H9 (cell line): ENCODE measurements at regions not wholly inside any gene's neighbourhood (a gene's known extent, or its start where the extent isn't known, plus 50 kb on each side); places are given as distances from the start of the nearest gene placed in this dataset.

Source experiments
- DNase-seq: peaks from one replicate; pipeline ENCODE4 v3.0.0-alpha.2; 2017
- H2AFZ ChIP-seq: one replicate; pipeline ENCODE4 v1.6.1; 2013; ENCODE audit warnings: mild to moderate bottlenecking, low read length, control low read depth, moderate library complexity
- H2AK5ac ChIP-seq: 2 replicates; pipeline ENCODE4 v1.6.1; 2013; ENCODE audit warnings: low read length, control low read depth, mixed read lengths; ENCODE audit not compliant: insufficient read length
- H2BK120ac ChIP-seq: one replicate; pipeline ENCODE4 v1.6.1; 2013; ENCODE audit warnings: low read depth, mild to moderate bottlenecking, low read length, control low read depth, inconsistent platforms; ENCODE audit not compliant: poor library complexity, severe bottlenecking
- H2BK12ac ChIP-seq: 2 replicates; pipeline ENCODE4 v1.6.1; 2013; ENCODE audit warnings: low read length, control low read depth, mixed read lengths, low read depth; ENCODE audit not compliant: insufficient read length
- H2BK15ac ChIP-seq: 2 replicates; pipeline ENCODE4 v1.6.1; 2013; ENCODE audit warnings: low read depth, low read length, control low read depth
- H2BK20ac ChIP-seq: one replicate; pipeline ENCODE4 v1.6.1; 2013; ENCODE audit warnings: low read depth, mild to moderate bottlenecking, low read length, control low read depth, inconsistent platforms; ENCODE audit not compliant: poor library complexity, severe bottlenecking
- H2BK5ac ChIP-seq: 2 replicates; pipeline ENCODE4 v1.6.1; 2013; ENCODE audit warnings: low read length, control low read depth, mixed read lengths; ENCODE audit not compliant: insufficient read length
- H3K14ac ChIP-seq: 2 replicates; pipeline ENCODE4 v1.6.1; 2013; ENCODE audit warnings: low read length, control low read depth; ENCODE audit not compliant: insufficient read depth
- H3K18ac ChIP-seq: 2 replicates; pipeline ENCODE4 v1.6.1; 2013; ENCODE audit warnings: low read depth, mild to moderate bottlenecking, mixed read lengths, low read length, control low read depth; ENCODE audit not compliant: insufficient read length
- H3K23ac ChIP-seq: 2 replicates; pipeline ENCODE4 v1.6.1; 2013; ENCODE audit warnings: low read length, control low read depth, mixed read lengths, low read depth; ENCODE audit not compliant: insufficient read length
- H3K23me2 ChIP-seq: 2 replicates; pipeline ENCODE4 v1.6.1; 2013; ENCODE audit warnings: low read depth, mild to moderate bottlenecking, mixed read lengths, low read length, control low read depth; ENCODE audit not compliant: insufficient read length, poor library complexity, severe bottlenecking
- H3K27ac ChIP-seq: 2 replicates; pipeline ENCODE4 v1.5.1; 2013; ENCODE audit warnings: low read length, control low read depth, mixed read lengths, low read depth; ENCODE audit not compliant: insufficient read length
- H3K27me3 ChIP-seq: 2 replicates; pipeline ENCODE4 v1.6.1; 2013; ENCODE audit warnings: low read length, control low read depth, inconsistent platforms; ENCODE audit not compliant: insufficient read depth
- H3K4ac ChIP-seq: 2 replicates; pipeline ENCODE4 v1.6.1; 2013; ENCODE audit warnings: low read depth, mild to moderate bottlenecking, control low read depth, inconsistent platforms, low read length, moderate library complexity
- H3K4me1 ChIP-seq: 2 replicates; pipeline ENCODE4 v1.6.1; 2013; ENCODE audit warnings: low read length, control low read depth, inconsistent platforms; ENCODE audit not compliant: insufficient read depth
- H3K4me2 ChIP-seq: 2 replicates; pipeline ENCODE4 v1.6.1; 2013; ENCODE audit warnings: low read length, control low read depth, mixed read lengths; ENCODE audit not compliant: insufficient read length, insufficient read depth
- H3K56ac ChIP-seq: 2 replicates; pipeline ENCODE4 v1.6.1; 2013; ENCODE audit warnings: low read depth, mild to moderate bottlenecking, mixed read lengths, low read length, control low read depth; ENCODE audit not compliant: insufficient read length
- H3K79me1 ChIP-seq: 2 replicates; pipeline ENCODE4 v1.6.1; 2013; ENCODE audit warnings: low read depth, mild to moderate bottlenecking, moderate library complexity, low read length, control low read depth, inconsistent platforms; ENCODE audit not compliant: insufficient read depth, poor library complexity, severe bottlenecking
- H3K79me2 ChIP-seq: 2 replicates; pipeline ENCODE4 v1.6.1; 2013; ENCODE audit warnings: low read length, control low read depth, inconsistent platforms; ENCODE audit not compliant: insufficient read depth
- H3K9ac ChIP-seq: 2 replicates; pipeline ENCODE4 v1.6.1; 2013; ENCODE audit warnings: low read length, control low read depth, mixed read lengths; ENCODE audit not compliant: insufficient read length; ENCODE audit errors: extremely low read depth
- H3K9me3 ChIP-seq: one replicate; pipeline ENCODE4 v1.6.1; 2013; ENCODE audit warnings: low read depth, low read length, inconsistent platforms; ENCODE audit not compliant: control insufficient read depth
- H3T11ph ChIP-seq: one replicate; pipeline ENCODE4 v1.6.1; 2013; ENCODE audit warnings: mild to moderate bottlenecking, low read length, control low read depth, inconsistent platforms
- H4K20me1 ChIP-seq: one replicate; pipeline ENCODE4 v1.6.1; 2013; ENCODE audit not compliant: control insufficient read depth, insufficient read length, insufficient read depth
- H4K5ac ChIP-seq: 2 replicates; pipeline ENCODE4 v1.6.1; 2013; ENCODE audit warnings: low read depth, mild to moderate bottlenecking, mixed read lengths, low read length, control low read depth; ENCODE audit not compliant: insufficient read length
- H4K8ac ChIP-seq: replicated peaks from 2 replicates; pipeline ENCODE4 v1.6.1; 2013; ENCODE audit warnings: low read length, control low read depth, mixed read lengths, low read depth; ENCODE audit not compliant: insufficient read length
- H4K91ac ChIP-seq: 2 replicates; pipeline ENCODE4 v1.6.1; 2013; ENCODE audit warnings: low read depth, mild to moderate bottlenecking, moderate library complexity, mixed read lengths, low read length, control low read depth; ENCODE audit not compliant: insufficient read length
- H3K27ac Mint-ChIP-seq, 3 experiments: 2 replicates in 2 of 3; 3 replicates in 1 of 3; pipeline ENCODE4 v1.8.0; 2020 to 2021; ENCODE audit warnings: mixed read lengths in 3 of 3, mild to moderate bottlenecking in 1 of 3, moderate library complexity in 1 of 3
- H3K27me3 Mint-ChIP-seq: 2 replicates; pipeline ENCODE4 v1.8.0; 2021; ENCODE audit warnings: low read depth, mild to moderate bottlenecking, moderate library complexity, mixed read lengths
- H3K36me3 Mint-ChIP-seq, 3 experiments: 2 replicates in 2 of 3; 3 replicates in 1 of 3; pipeline ENCODE4 v1.8.0; 2020 to 2021; ENCODE audit warnings: low read depth in 3 of 3, mixed read lengths in 3 of 3; ENCODE audit not compliant: insufficient read depth in 1 of 3
- H3K4me1 Mint-ChIP-seq, 2 experiments: 2 replicates each; pipeline ENCODE4 v1.8.0; 2020; ENCODE audit warnings: mixed read lengths in 2 of 2
- H3K4me3 Mint-ChIP-seq, 2 experiments: 2 replicates in 1 of 2; 3 replicates in 1 of 2; pipeline ENCODE4 v1.8.0; 2020 to 2021; ENCODE audit warnings: mild to moderate bottlenecking in 2 of 2, mixed read lengths in 2 of 2, moderate library complexity in 1 of 2
- H3K9me3 Mint-ChIP-seq, 2 experiments: 2 replicates in 1 of 2; 3 replicates in 1 of 2; pipeline ENCODE4 v1.8.0; 2020; ENCODE audit warnings: mild to moderate bottlenecking in 2 of 2, mixed read lengths in 2 of 2, moderate library complexity in 1 of 2
- CTCF ChIP-seq: fragments of 200-600 bp; sonication (generic); conservative IDR thresholded peaks from 3 replicates; pipeline ENCODE4 v1.8.0; 2021; ENCODE audit warnings: antibody characterized with exemption, mild to moderate bottlenecking

GRCh38 chr10:61323726-61324125 is 129.5 kb downstream of the TMEM26 start:
- Histone ChIP-seq H3K79me1 (no peaks in the 10 kb centered on the region), H2BK15ac (no peak overlapping the region), H3K9me3 (no peaks in the 10 kb centered on the region), H3T11ph (no peak overlapping the region), H3K23ac (no peak overlapping the region), H2BK120ac (no peak overlapping the region), H2BK20ac (no peak overlapping the region), H3K27ac (no peak overlapping the region), H3K4ac (no peak overlapping the region), H4K91ac (no peak overlapping the region), H2AFZ (no peak overlapping the region), H4K5ac (no peak overlapping the region), H3K23me2 (no peaks in the 10 kb centered on the region), H3K79me2 (no peaks in the 10 kb centered on the region), H3K9ac (no peak overlapping the region), H4K8ac (no peak overlapping the region), H3K14ac (no peak overlapping the region), H3K4me2 (no peak overlapping the region), H3K4me1 (no peaks in the 10 kb centered on the region), H2BK5ac (no peak overlapping the region), H4K20me1 (no peaks in the 10 kb centered on the region), H3K56ac (no peak overlapping the region), H2AK5ac (no peak overlapping the region), H3K18ac (no peak overlapping the region), H3K27me3 (no peaks in the 10 kb centered on the region), H2BK12ac (no peak overlapping the region)
- H3K36me3 Mint-ChIP-seq = peaks cover 0 to 4% (median 3%) of the 10 kb centered on the region in 3 experiments; a peak in 3 of 7 replicates
- H3K27me3 Mint-ChIP-seq = no peaks in the 10 kb centered on the region
- TF ChIP-seq CTCF = no peak
- H3K4me1 Mint-ChIP-seq = no peaks in the 10 kb centered on the region
- no peak overlapping the region for H3K4me3 Mint-ChIP-seq
- H3K9me3 Mint-ChIP-seq = peaks cover 3 to 9% of the 10 kb centered on the region in 2 experiments; a peak in 4 of 5 replicates
- no peak overlapping the region for H3K27ac Mint-ChIP-seq
- DNase-seq = no peak
